ENCODE measurements at regions not wholly inside any gene's neighbourhood (a gene's known extent, or its start where the extent isn't known, plus 50 kb on each side); places are given as distances from the start of the nearest gene placed in this dataset.

DNA sequence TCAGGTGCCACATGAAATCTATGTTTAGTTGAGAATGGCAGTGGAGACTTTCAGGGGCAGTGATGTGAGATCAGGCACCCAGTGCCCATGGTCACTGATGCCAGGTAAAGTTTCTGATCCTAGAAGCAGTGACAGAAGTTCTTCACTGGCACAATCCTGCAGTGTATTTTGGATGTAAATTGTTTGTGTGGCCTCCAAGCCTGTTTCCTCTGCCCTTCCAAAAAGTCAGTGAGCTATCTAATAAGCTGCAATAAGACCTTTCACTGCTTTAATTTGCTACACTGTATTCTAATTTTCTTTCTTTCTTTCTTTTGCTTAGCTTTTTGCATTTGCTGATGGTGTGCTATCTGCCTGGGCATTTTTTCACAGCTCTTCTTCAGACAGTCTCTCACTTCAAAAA lies 1348.6 kb downstream of the ADGRL3 start:
- Histone ChIP-seq H4K20me1 (replicated peaks; ENCODE audit: insufficient read depth) (no peaks in the 10 kb centered on the region), H3K27ac (ENCODE audit: low read depth) (no peak overlapping the region), H3K4me1 (ENCODE audit: insufficient read depth) (peaks cover 13% of the 10 kb centered on the region; the same call in 1 of the 2 replicates), H3K4me2 (no peak overlapping the region; the same call in 1 of the 2 replicates), H3K79me2 (replicated peaks; ENCODE audit: insufficient read depth) (no peaks in the 10 kb centered on the region), H2AFZ (peak overlapping the region; percentile 89; the same call in 1 of the 2 replicates), H3K27me3 (ENCODE audit: insufficient read depth) (no peaks in the 10 kb centered on the region), H3K36me3 (ENCODE audit: insufficient read depth) (no peaks in the 10 kb centered on the region), H3K9me2 (ENCODE audit: insufficient read depth) (no peaks in the 10 kb centered on the region), H3K4me3 (no peak overlapping the region), H3F3A (replicated peaks; ENCODE audit: low read depth) (no peaks in the 10 kb centered on the region)
- H3K4me1 Mint-ChIP-seq, result peaks cover 32% of the 10 kb centered on the region
- H3K36me3 Mint-ChIP-seq (ENCODE audit: low read depth), result no peaks in the 10 kb centered on the region
- ATAC-seq, result no peak
- H3K27me3 Mint-ChIP-seq (ENCODE audit: insufficient read depth, low read depth, poor library complexity), result peaks cover 2% of the 10 kb centered on the region
- no peak overlapping the region for H3K4me3 Mint-ChIP-seq
- TF ChIP-seq, protein P1, sequence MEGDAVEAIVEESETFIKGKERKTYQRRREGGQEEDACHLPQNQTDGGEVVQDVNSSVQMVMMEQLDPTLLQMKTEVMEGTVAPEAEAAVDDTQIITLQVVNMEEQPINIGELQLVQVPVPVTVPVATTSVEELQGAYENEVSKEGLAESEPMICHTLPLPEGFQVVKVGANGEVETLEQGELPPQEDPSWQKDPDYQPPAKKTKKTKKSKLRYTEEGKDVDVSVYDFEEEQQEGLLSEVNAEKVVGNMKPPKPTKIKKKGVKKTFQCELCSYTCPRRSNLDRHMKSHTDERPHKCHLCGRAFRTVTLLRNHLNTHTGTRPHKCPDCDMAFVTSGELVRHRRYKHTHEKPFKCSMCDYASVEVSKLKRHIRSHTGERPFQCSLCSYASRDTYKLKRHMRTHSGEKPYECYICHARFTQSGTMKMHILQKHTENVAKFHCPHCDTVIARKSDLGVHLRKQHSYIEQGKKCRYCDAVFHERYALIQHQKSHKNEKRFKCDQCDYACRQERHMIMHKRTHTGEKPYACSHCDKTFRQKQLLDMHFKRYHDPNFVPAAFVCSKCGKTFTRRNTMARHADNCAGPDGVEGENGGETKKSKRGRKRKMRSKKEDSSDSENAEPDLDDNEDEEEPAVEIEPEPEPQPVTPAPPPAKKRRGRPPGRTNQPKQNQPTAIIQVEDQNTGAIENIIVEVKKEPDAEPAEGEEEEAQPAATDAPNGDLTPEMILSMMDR (conservative IDR thresholded peaks at IDR 0.05; ENCODE audit: low read depth in 2 of 2), result no peak
- no peak for TF ChIP-seq EZH2phosphoT487 (IDR thresholded peaks at IDR 0.05; ENCODE audit: unreplicated experiment)
- no peak for TF ChIP-seq CREB1 (CRISPR knock-in tag; IDR thresholded peaks at IDR 0.05; ENCODE audit: low read depth)
- TF ChIP-seq, protein P2, sequence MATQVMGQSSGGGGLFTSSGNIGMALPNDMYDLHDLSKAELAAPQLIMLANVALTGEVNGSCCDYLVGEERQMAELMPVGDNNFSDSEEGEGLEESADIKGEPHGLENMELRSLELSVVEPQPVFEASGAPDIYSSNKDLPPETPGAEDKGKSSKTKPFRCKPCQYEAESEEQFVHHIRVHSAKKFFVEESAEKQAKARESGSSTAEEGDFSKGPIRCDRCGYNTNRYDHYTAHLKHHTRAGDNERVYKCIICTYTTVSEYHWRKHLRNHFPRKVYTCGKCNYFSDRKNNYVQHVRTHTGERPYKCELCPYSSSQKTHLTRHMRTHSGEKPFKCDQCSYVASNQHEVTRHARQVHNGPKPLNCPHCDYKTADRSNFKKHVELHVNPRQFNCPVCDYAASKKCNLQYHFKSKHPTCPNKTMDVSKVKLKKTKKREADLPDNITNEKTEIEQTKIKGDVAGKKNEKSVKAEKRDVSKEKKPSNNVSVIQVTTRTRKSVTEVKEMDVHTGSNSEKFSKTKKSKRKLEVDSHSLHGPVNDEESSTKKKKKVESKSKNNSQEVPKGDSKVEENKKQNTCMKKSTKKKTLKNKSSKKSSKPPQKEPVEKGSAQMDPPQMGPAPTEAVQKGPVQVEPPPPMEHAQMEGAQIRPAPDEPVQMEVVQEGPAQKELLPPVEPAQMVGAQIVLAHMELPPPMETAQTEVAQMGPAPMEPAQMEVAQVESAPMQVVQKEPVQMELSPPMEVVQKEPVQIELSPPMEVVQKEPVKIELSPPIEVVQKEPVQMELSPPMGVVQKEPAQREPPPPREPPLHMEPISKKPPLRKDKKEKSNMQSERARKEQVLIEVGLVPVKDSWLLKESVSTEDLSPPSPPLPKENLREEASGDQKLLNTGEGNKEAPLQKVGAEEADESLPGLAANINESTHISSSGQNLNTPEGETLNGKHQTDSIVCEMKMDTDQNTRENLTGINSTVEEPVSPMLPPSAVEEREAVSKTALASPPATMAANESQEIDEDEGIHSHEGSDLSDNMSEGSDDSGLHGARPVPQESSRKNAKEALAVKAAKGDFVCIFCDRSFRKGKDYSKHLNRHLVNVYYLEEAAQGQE (IDR thresholded peaks at IDR 0.05; ENCODE audit: unreplicated experiment), result no peak
- TF ChIP-seq, protein P3, sequence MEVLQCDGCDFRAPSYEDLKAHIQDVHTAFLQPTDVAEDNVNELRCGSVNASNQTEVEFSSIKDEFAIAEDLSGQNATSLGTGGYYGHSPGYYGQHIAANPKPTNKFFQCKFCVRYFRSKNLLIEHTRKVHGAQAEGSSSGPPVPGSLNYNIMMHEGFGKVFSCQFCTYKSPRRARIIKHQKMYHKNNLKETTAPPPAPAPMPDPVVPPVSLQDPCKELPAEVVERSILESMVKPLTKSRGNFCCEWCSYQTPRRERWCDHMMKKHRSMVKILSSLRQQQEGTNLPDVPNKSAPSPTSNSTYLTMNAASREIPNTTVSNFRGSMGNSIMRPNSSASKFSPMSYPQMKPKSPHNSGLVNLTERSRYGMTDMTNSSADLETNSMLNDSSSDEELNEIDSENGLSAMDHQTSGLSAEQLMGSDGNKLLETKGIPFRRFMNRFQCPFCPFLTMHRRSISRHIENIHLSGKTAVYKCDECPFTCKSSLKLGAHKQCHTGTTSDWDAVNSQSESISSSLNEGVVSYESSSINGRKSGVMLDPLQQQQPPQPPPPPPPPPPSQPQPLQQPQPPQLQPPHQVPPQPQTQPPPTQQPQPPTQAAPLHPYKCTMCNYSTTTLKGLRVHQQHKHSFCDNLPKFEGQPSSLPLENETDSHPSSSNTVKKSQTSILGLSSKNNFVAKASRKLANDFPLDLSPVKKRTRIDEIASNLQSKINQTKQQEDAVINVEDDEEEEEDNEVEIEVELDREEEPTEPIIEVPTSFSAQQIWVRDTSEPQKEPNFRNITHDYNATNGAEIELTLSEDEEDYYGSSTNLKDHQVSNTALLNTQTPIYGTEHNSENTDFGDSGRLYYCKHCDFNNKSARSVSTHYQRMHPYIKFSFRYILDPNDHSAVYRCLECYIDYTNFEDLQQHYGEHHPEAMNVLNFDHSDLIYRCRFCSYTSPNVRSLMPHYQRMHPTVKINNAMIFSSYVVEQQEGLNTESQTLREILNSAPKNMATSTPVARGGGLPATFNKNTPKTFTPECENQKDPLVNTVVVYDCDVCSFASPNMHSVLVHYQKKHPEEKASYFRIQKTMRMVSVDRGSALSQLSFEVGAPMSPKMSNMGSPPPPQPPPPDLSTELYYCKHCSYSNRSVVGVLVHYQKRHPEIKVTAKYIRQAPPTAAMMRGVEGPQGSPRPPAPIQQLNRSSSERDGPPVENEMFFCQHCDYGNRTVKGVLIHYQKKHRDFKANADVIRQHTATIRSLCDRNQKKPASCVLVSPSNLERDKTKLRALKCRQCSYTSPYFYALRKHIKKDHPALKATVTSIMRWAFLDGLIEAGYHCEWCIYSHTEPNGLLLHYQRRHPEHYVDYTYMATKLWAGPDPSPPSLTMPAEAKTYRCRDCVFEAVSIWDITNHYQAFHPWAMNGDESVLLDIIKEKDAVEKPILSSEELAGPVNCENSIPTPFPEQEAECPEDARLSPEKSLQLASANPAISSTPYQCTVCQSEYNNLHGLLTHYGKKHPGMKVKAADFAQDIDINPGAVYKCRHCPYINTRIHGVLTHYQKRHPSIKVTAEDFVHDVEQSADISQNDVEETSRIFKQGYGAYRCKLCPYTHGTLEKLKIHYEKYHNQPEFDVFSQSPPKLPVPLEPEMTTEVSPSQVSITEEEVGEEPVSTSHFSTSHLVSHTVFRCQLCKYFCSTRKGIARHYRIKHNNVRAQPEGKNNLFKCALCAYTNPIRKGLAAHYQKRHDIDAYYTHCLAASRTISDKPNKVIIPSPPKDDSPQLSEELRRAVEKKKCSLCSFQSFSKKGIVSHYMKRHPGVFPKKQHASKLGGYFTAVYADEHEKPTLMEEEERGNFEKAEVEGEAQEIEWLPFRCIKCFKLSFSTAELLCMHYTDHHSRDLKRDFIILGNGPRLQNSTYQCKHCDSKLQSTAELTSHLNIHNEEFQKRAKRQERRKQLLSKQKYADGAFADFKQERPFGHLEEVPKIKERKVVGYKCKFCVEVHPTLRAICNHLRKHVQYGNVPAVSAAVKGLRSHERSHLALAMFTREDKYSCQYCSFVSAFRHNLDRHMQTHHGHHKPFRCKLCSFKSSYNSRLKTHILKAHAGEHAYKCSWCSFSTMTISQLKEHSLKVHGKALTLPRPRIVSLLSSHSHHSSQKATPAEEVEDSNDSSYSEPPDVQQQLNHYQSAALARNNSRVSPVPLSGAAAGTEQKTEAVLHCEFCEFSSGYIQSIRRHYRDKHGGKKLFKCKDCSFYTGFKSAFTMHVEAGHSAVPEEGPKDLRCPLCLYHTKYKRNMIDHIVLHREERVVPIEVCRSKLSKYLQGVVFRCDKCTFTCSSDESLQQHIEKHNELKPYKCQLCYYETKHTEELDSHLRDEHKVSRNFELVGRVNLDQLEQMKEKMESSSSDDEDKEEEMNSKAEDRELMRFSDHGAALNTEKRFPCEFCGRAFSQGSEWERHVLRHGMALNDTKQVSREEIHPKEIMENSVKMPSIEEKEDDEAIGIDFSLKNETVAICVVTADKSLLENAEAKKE (CRISPR knock-in tag; IDR thresholded peaks at IDR 0.05), result no peak
- TF ChIP-seq JUNB (IDR thresholded peaks at IDR 0.05; ENCODE audit: unreplicated experiment), result no peak
- no peak for TF ChIP-seq NANOG (IDR thresholded peaks at IDR 0.05; ENCODE audit: borderline replicate concordance)
- TF ChIP-seq STAT1 (IDR thresholded peaks at IDR 0.05; ENCODE audit: unreplicated experiment), result no peak
- TF ChIP-seq ZNF331 (CRISPR knock-in tag; IDR thresholded peaks at IDR 0.05; ENCODE audit: low read depth), result no peak
- no peak for TF ChIP-seq EZH2 (IDR thresholded peaks at IDR 0.05; ENCODE audit: low read depth, unreplicated experiment)
- TF ChIP-seq, protein P4, sequence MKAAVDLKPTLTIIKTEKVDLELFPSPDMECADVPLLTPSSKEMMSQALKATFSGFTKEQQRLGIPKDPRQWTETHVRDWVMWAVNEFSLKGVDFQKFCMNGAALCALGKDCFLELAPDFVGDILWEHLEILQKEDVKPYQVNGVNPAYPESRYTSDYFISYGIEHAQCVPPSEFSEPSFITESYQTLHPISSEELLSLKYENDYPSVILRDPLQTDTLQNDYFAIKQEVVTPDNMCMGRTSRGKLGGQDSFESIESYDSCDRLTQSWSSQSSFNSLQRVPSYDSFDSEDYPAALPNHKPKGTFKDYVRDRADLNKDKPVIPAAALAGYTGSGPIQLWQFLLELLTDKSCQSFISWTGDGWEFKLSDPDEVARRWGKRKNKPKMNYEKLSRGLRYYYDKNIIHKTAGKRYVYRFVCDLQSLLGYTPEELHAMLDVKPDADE (IDR thresholded peaks at IDR 0.05), result no peak
- TF ChIP-seq POLR2AphosphoS5 (IDR thresholded peaks at IDR 0.05; ENCODE audit: low read depth), result no peak
- no peak for TF ChIP-seq ZNF114 (CRISPR knock-in tag; IDR thresholded peaks at IDR 0.05)
- no peaks in the 10 kb centered on the region for H3K9me3 Mint-ChIP-seq
- no peak for DNase-seq (ENCODE audit: low spot score)
- H3K27ac Mint-ChIP-seq, result no peak overlapping the region
